ENCODE measurements at regions not wholly inside any gene's neighbourhood (a gene's known extent, or its start where the extent isn't known, plus 50 kb on each side); places are given as distances from the start of the nearest gene placed in this dataset.

GRCh38 chr9:107606149-107606790 is 116.7 kb upstream of the KLF4 start:
- TF ChIP-seq CTCF (IDR thresholded peaks at IDR 0.05) (no peak), POLR2AphosphoS5 (IDR thresholded peaks at IDR 0.05) (no peak), EP300 (IDR thresholded peaks at IDR 0.05) (no peak), POLR2A (IDR thresholded peaks at IDR 0.05) (no peak)
